NCI-H2107 treated with DMSO at 0.1 percent for 48 hours (cell line): ENCODE measurements at regions not wholly inside any gene's neighbourhood (a gene's known extent, or its start where the extent isn't known, plus 50 kb on each side); places are given as distances from the start of the nearest gene placed in this dataset.
A peak's percentile ranks its signal among the peaks of the same experiment; 100 is the strongest.

Source experiments
- DNase-seq: peaks from one replicate; lab custom pipeline; 2025; ENCODE audit not compliant: unreplicated experiment; lab: John Stamatoyannopoulos, UW

- no peak for DNase-seq
Measured at GRCh38 chr7:8378349-8379019, 54.9 kb upstream of the NXPH1 start.

DNA sequence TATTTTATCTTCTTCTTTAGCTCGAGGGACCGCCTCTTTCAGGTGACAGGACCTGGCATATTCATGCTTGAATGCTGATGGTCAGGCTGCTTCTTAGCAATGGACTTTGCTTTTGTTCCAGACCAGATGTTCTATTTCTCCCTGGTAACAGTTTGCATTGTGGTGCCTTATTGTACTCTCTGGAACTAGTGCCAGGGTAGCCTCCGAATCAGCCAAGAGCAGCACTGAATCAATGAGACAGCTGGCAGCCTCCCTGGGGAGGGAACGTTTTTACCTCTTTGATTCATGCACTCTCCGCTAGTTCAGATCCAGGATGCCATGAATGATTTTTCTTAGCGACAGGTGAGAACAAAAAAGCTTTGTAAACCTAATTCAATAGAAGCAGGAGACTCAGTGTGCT lies 54.1 kb upstream of the NXPH1 start:
- peak; percentile 98 for DNase-seq

- no peak for DNase-seq
Measured at GRCh38 chr7:8380130-8380529, 53.3 kb upstream of the NXPH1 start.

- no peak for DNase-seq
Measured at GRCh38 chr7:8382004-8382730, 51.2 kb upstream of the NXPH1 start.
